Thoracic aorta (tissue), 2 donors: ENCODE measurements at regions not wholly inside any gene's neighbourhood (a gene's known extent, or its start where the extent isn't known, plus 50 kb on each side); places are given as distances from the start of the nearest gene placed in this dataset.

ENCODE experiments used
- ATAC-seq: fragments of 150-250 bp; one replicate; pipeline ENCODE4 v1.8.0; 2017; ENCODE audit warnings: low read depth; ENCODE audit not compliant: insufficient number of reproducible peaks, low FRiP score
- DNase-seq: peaks from one replicate; pipeline ENCODE4 v3.0.0-alpha.2; 2020; ENCODE audit warnings: low spot score
- H3K27ac ChIP-seq, 2 donors: fragments of 200-600 bp; sonication (generic); 1 replicate in 1 of 2; 2 replicates in 1 of 2; pipeline ENCODE4 v1.5.1; 2016; ENCODE audit warnings: mild to moderate bottlenecking in 2 of 2, moderate library complexity in 2 of 2
- H3K27me3 ChIP-seq: fragments of 200-600 bp; sonication (generic); replicated peaks from 2 replicates; pipeline ENCODE4 v1.6.0; 2016; ENCODE audit warnings: mild to moderate bottlenecking; ENCODE audit not compliant: insufficient read depth
- H3K36me3 ChIP-seq: fragments of 200-600 bp; sonication (generic); one replicate; pipeline ENCODE4 v1.5.1; 2016
- H3K4me1 ChIP-seq, 2 donors: fragments of 200-600 bp; sonication (generic); 1 replicate in 1 of 2; 2 replicates in 1 of 2; pipeline versions ENCODE4 v1.5.1 to v1.6.0; 2016; ENCODE audit warnings: low read depth in 2 of 2, mild to moderate bottlenecking in 1 of 2; ENCODE audit not compliant: control insufficient read depth in 1 of 2
- H3K4me3 ChIP-seq: fragments of 200-600 bp; sonication (generic); 2 replicates; pipeline ENCODE4 v1.5.1; 2016; ENCODE audit warnings: mild to moderate bottlenecking
- H3K9me3 ChIP-seq: fragments of 200-600 bp; sonication (generic); 2 replicates; pipeline ENCODE4 v1.5.1; 2016
- TF ChIP-seq, protein P1 (sequence below): fragments of 200-600 bp; sonication (generic); IDR thresholded peaks from one replicate; pipeline ENCODE4 v1.5.1; 2019; ENCODE audit warnings: antibody characterized with exemption

DNA sequence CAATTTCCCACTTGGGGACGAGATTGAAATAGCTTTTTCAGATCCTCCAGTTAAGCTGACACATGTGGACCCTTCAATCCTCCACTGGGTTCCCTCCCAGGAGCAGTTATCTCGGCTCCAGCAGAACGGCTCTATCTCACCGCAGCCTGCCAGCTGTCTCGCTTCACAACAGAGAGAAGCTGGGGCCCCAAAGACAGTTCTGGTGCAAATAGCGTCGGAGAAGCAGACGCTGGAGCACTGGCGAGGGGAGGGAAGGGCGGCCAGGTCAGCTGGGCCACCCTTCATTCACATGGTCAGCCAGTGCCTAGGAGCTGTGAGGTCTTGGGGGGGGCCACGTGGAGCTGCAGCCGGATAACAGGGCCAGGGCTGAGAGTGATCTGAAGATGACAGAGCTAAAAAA, 141.3 kb upstream of the SDK2 start:
- DNase-seq (no peak), ATAC-seq (no peak)
- no peaks in the 10 kb centered on the region for H3K4me1 ChIP-seq
- no peak overlapping the region for H3K27ac ChIP-seq
- H3K36me3 ChIP-seq = no peaks in the 10 kb centered on the region
- TF ChIP-seq, protein P1, sequence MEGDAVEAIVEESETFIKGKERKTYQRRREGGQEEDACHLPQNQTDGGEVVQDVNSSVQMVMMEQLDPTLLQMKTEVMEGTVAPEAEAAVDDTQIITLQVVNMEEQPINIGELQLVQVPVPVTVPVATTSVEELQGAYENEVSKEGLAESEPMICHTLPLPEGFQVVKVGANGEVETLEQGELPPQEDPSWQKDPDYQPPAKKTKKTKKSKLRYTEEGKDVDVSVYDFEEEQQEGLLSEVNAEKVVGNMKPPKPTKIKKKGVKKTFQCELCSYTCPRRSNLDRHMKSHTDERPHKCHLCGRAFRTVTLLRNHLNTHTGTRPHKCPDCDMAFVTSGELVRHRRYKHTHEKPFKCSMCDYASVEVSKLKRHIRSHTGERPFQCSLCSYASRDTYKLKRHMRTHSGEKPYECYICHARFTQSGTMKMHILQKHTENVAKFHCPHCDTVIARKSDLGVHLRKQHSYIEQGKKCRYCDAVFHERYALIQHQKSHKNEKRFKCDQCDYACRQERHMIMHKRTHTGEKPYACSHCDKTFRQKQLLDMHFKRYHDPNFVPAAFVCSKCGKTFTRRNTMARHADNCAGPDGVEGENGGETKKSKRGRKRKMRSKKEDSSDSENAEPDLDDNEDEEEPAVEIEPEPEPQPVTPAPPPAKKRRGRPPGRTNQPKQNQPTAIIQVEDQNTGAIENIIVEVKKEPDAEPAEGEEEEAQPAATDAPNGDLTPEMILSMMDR = no peak
- H3K4me3 ChIP-seq = no peak overlapping the region
- H3K9me3 ChIP-seq = no peaks in the 10 kb centered on the region
- H3K27me3 ChIP-seq = no peaks in the 10 kb centered on the region

DNA sequence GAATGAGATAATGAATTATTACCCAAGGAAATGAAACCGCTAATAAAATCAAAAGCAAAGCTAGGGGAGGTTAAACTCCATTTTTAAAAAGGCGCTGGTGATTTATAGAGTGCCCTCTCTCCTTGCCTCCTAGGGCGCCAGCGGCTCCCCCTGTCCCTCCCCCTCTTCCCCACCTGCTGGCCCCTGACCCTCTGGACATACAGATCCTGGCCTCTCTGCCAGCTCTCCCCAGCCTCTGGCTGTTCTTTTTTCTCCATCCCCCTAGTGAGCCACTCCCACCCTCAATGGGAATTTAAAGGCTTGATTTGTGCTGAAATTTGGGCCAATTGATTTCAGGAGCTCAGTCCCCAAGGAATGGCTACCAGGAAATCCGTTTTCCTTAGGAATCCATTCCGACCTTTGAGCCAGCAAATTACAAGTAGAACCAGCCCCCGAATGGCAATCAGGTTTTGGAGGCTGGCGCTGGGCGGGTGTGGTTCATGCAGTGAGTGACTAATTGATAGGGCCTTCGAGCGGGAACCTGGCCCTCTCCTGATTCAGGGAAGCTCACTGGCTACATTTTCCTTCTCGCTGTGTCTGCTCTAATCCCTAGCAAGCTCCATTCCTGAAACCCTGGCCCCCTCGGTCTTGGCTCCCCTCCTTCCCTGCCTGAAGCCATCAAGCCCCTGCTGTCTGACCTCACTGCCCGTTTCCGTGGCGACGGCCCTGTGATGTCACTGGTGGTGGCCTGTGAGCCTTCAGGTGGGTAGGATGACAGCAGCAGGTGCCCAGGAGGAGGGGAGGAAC, 141.9 kb upstream of the SDK2 start:
- ATAC-seq (no peak), DNase-seq (no peak)
- H3K9me3 ChIP-seq = no peaks in the 10 kb centered on the region
- no peak overlapping the region for H3K27ac ChIP-seq
- H3K4me3 ChIP-seq = no peak overlapping the region
- H3K36me3 ChIP-seq = no peaks in the 10 kb centered on the region
- TF ChIP-seq, protein P1 = no peak
- no peaks in the 10 kb centered on the region for H3K27me3 ChIP-seq
- H3K4me1 ChIP-seq = no peaks in the 10 kb centered on the region

DNA sequence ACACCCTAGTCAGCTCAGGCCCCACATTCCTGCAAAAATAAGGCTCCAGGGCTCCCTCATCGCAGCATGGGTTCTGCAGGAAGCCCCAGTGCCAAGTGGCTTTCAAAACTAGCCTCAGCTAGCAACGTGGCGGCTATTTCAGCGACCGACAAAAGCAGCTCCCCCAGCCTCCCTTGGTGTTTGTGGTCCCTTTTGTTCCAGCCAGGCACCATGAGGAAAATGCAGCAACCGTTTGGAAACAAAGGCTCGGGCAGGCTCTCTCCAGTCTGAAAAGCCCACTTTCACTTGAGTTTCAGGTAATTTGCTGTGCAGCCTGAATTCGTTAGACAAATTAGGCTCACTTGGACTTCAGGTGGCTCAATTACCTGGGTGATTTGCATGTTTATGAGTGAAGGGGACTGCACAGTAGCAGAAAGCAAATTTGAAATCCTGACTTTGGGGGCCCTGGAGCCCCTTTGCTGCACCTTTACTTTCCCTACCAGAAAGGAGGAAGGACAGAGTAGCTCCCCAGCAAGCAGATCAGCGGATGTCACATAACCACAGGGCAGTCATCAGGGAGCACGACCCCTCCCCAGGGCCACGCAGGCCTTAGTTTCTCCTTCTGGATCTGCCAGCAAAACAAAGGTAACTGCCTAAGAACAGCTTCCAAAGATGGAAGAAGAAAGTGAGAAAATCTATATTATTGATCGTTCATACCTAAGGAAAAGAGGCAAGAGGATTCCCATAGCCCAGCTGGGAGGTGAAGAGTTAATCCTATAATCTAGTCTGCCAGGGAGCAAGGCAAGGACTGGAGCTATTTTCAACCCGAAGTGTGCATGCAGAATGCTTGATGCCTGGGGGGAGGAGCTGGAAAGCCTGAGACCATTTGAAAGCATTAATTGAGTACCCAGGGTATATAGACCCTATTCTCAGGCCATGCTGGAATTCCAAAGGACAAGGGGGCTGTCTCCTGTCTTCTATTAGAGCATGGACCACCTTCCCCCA, 143.1 kb upstream of the SDK2 start:
- DNase-seq (no peak), ATAC-seq (no peak)
- no peaks in the 10 kb centered on the region for H3K27me3 ChIP-seq
- no peak overlapping the region for H3K27ac ChIP-seq
- no peaks in the 10 kb centered on the region for H3K9me3 ChIP-seq
- H3K36me3 ChIP-seq = no peaks in the 10 kb centered on the region
- no peaks in the 10 kb centered on the region for H3K4me1 ChIP-seq
- no peak overlapping the region for H3K4me3 ChIP-seq
- TF ChIP-seq, protein P1 = no peak

DNA sequence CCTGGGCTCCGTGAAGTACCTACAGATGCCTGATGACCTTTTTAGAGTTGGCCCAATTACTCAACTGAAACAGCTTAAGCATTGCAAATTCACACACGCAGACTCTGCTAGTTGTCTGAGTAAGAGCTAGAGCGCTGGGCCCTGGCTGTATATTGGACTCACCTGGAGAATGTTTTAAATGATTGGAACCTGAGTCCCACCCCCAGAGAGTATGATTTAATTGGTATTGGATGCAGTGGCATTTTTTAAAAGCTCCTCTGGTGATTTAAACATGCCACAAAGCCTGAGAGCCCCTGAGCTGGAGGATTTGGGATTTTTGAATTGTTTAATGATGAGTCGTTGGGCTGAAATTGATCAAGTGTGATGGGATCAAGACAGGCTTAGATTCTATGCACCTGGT, 143.9 kb upstream of the SDK2 start:
- DNase-seq = no peak
- ATAC-seq = no peak
- Histone ChIP-seq H3K27me3 (no peaks in the 10 kb centered on the region), H3K4me1 (no peaks in the 10 kb centered on the region), H3K9me3 (no peaks in the 10 kb centered on the region), H3K27ac (no peak overlapping the region), H3K36me3 (no peaks in the 10 kb centered on the region), H3K4me3 (no peak overlapping the region)
- TF ChIP-seq, protein P1 = no peak

DNA sequence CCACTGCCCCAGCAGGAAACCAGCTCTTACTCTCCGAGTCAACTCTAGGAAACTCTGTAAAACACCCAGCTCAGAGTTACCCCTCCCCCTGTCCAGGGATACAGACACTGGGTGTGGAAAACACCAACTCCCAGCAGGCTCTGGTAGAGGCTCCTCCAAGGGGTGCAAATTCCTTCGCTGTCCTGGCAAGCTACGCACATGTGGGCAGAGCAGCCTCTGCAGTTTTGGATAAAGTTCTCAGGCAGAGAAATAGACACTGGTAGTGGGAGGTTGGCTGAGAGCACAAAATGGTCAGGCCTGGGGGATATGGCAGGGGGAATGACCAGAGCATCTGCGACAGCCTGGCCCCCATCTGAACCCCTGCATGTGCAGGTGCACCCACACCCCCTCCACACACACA, 146.9 kb upstream of the SDK2 start:
- no peak for ATAC-seq
- no peaks in the 10 kb centered on the region for H3K4me1 ChIP-seq
- H3K27ac ChIP-seq = no peak overlapping the region
- H3K27me3 ChIP-seq = no peaks in the 10 kb centered on the region
- no peak overlapping the region for H3K4me3 ChIP-seq
- no peak for DNase-seq
- no peaks in the 10 kb centered on the region for H3K36me3 ChIP-seq
- no peaks in the 10 kb centered on the region for H3K9me3 ChIP-seq
- TF ChIP-seq, protein P1 = no peak
